A673 (cell line): ENCODE measurements at regions not wholly inside any gene's neighbourhood (a gene's known extent, or its start where the extent isn't known, plus 50 kb on each side); places are given as distances from the start of the nearest gene placed in this dataset.

Source experiments
- BruUV-seq: library from RNA; stranded (reverse); fragments of 400-500 nt; replicated peaks from 2 replicates; lab custom pipeline; 2021; lab: Mats Ljungman, UMichigan
- CTCF ChIA-PET: fragments of 300-600 bp; sonication (Branson Sonifier 250); formaldehyde crosslinking; loops from one replicate; lab custom pipeline; 2022; ENCODE audit warnings: antibody characterized with exemption; lab: Charles Lee
- POLR2A ChIA-PET: fragments of 300-600 bp; sonication (Branson Sonifier 250); formaldehyde crosslinking; loops from one replicate; lab custom pipeline; 2022; ENCODE audit warnings: antibody characterized with exemption; ENCODE audit not compliant: low non-redundant PET; lab: Charles Lee
- DNase-seq: peaks from one replicate; pipeline ENCODE4 v3.0.0-alpha.2; 2015; ENCODE audit warnings: low spot score
- H3K27ac ChIP-seq: fragments of 200-600 bp; sonication (generic); 2 replicates; pipeline ENCODE4 v1.5.1; 2016; ENCODE audit warnings: mixed run types, low read depth, mild to moderate bottlenecking, mixed read lengths, antibody characterized with exemption, low read length; ENCODE audit not compliant: poor library complexity, severe bottlenecking
- H3K27me3 ChIP-seq: fragments of 200-600 bp; sonication (generic); replicated peaks from 2 replicates; pipeline ENCODE4 v1.6.1; 2017; ENCODE audit warnings: mixed run types, low read depth, mild to moderate bottlenecking, mixed read lengths, antibody characterized with exemption, low read length; ENCODE audit not compliant: insufficient read depth, poor library complexity
- H3K36me3 ChIP-seq: fragments of 200-600 bp; sonication (generic); 2 replicates; pipeline ENCODE4 v1.6.1; 2016; ENCODE audit warnings: mixed run types, mild to moderate bottlenecking, mixed read lengths, antibody characterized with exemption, low read length; ENCODE audit not compliant: insufficient read depth, poor library complexity, severe bottlenecking
- H3K4me1 ChIP-seq: fragments of 200-600 bp; sonication (generic); 2 replicates; pipeline ENCODE4 v1.6.1; 2017; ENCODE audit warnings: mixed run types, mild to moderate bottlenecking, mixed read lengths, antibody characterized with exemption, low read length; ENCODE audit not compliant: insufficient read depth, poor library complexity, severe bottlenecking
- H3K4me3 ChIP-seq: fragments of 200-600 bp; sonication (generic); 2 replicates; pipeline ENCODE4 v1.5.1; 2016; ENCODE audit warnings: low read depth, mixed run types, mild to moderate bottlenecking, mixed read lengths, low read length; ENCODE audit not compliant: poor library complexity, severe bottlenecking
- H3K9me3 ChIP-seq: fragments of 200-600 bp; sonication (generic); 2 replicates; pipeline ENCODE4 v1.6.1; 2016; ENCODE audit warnings: mixed run types, low read depth, mild to moderate bottlenecking, mixed read lengths, antibody characterized with exemption, low read length; ENCODE audit not compliant: poor library complexity, severe bottlenecking
- EZH2 ChIP-seq: fragments of 200-600 bp; sonication (generic); IDR thresholded peaks from 2 replicates; pipeline ENCODE4 v1.6.1; 2017; ENCODE audit warnings: borderline replicate concordance, low read depth, mild to moderate bottlenecking, mixed read lengths, antibody characterized with exemption, low read length; ENCODE audit not compliant: poor library complexity, severe bottlenecking
- intact Hi-C: fragments of 100-400 bp; cut with micrococcal nuclease; formaldehyde crosslinking; loops from one replicate; pipeline ENCODE4 v1.10.0; 2022; ENCODE audit not compliant: unreplicated experiment
- TF ChIP-seq, protein P1 (sequence below): fragments of 300-800, 200-600 bp; sonication (generic); conservative IDR thresholded peaks from 2 replicates; pipeline ENCODE4 v1.5.1; 2017; ENCODE audit warnings: low read depth, mild to moderate bottlenecking, antibody characterized with exemption, low read length, moderate library complexity, mixed read lengths

- no peak overlapping the region for H3K4me3 ChIP-seq
- intact Hi-C loops = no loop called here
- ChIA-PET POLR2A (no interaction called here), CTCF (no interaction called here)
- no peaks in the 10 kb centered on the region for H3K4me1 ChIP-seq
- no peak for DNase-seq
- no TSS peak for BruUV-seq
- TF ChIP-seq, protein P1, sequence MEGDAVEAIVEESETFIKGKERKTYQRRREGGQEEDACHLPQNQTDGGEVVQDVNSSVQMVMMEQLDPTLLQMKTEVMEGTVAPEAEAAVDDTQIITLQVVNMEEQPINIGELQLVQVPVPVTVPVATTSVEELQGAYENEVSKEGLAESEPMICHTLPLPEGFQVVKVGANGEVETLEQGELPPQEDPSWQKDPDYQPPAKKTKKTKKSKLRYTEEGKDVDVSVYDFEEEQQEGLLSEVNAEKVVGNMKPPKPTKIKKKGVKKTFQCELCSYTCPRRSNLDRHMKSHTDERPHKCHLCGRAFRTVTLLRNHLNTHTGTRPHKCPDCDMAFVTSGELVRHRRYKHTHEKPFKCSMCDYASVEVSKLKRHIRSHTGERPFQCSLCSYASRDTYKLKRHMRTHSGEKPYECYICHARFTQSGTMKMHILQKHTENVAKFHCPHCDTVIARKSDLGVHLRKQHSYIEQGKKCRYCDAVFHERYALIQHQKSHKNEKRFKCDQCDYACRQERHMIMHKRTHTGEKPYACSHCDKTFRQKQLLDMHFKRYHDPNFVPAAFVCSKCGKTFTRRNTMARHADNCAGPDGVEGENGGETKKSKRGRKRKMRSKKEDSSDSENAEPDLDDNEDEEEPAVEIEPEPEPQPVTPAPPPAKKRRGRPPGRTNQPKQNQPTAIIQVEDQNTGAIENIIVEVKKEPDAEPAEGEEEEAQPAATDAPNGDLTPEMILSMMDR = no peak
- no peak for TF ChIP-seq EZH2
- H3K27ac ChIP-seq = no peak overlapping the region
- H3K27me3 ChIP-seq = no peaks in the 10 kb centered on the region
- H3K9me3 ChIP-seq = no peaks in the 10 kb centered on the region
- no peaks in the 10 kb centered on the region for H3K36me3 ChIP-seq
Observed at GRCh38 chr5:44497606-44498005, 108.4 kb upstream of the FGF10 start.

- ChIA-PET POLR2A (no interaction called here), CTCF (no interaction called here)
- Histone ChIP-seq H3K9me3 (no peaks in the 10 kb centered on the region), H3K4me3 (no peak overlapping the region), H3K36me3 (no peaks in the 10 kb centered on the region), H3K27ac (no peak overlapping the region), H3K27me3 (no peaks in the 10 kb centered on the region), H3K4me1 (no peaks in the 10 kb centered on the region)
- no TSS peak for BruUV-seq
- intact Hi-C loops = no loop called here
- no peak for DNase-seq
- no peak for TF ChIP-seq EZH2
- TF ChIP-seq, protein P1 = no peak
Observed at GRCh38 chr5:44495280-44495679, 106.1 kb upstream of the FGF10 start.

- no peak for TF ChIP-seq EZH2
- TF ChIP-seq, protein P1 = no peak
- H3K27me3 ChIP-seq = no peaks in the 10 kb centered on the region
- no peak for DNase-seq
- no peaks in the 10 kb centered on the region for H3K36me3 ChIP-seq
- no peak overlapping the region for H3K4me3 ChIP-seq
- intact Hi-C loops = no loop called here
- no peaks in the 10 kb centered on the region for H3K4me1 ChIP-seq
- H3K9me3 ChIP-seq = no peaks in the 10 kb centered on the region
- ChIA-PET POLR2A (no interaction called here), CTCF (no interaction called here)
- H3K27ac ChIP-seq = no peak overlapping the region
- no TSS peak for BruUV-seq
Observed at GRCh38 chr5:44489759-44490158, 100.5 kb upstream of the FGF10 start.

- no peaks in the 10 kb centered on the region for H3K4me1 ChIP-seq
- no peak overlapping the region for H3K27ac ChIP-seq
- intact Hi-C loops = no loop called here
- BruUV-seq = no TSS peak
- no peak overlapping the region for H3K4me3 ChIP-seq
- no peak for DNase-seq
- no peaks in the 10 kb centered on the region for H3K9me3 ChIP-seq
- no peaks in the 10 kb centered on the region for H3K27me3 ChIP-seq
- ChIA-PET POLR2A (no interaction called here), CTCF (no interaction called here)
- TF ChIP-seq EZH2 = no peak
- TF ChIP-seq, protein P1 = no peak
- H3K36me3 ChIP-seq = no peaks in the 10 kb centered on the region
Observed at GRCh38 chr5:44486591-44486990, 97.4 kb upstream of the FGF10 start.
